Smooth muscle cell (in vitro differentiated cells): ENCODE measurements at regions not wholly inside any gene's neighbourhood (a gene's known extent, or its start where the extent isn't known, plus 50 kb on each side); places are given as distances from the start of the nearest gene placed in this dataset.
A peak's percentile ranks its signal among the peaks of the same experiment; 100 is the strongest.

ENCODE experiments used
- DNase-seq: peaks from one replicate; lab custom pipeline; 2025; ENCODE audit not compliant: unreplicated experiment; lab: John Stamatoyannopoulos, UW
- H2AFZ ChIP-seq: fragments of 200-600 bp; sonication (generic); 2 replicates; pipeline ENCODE4 v1.6.0; 2016; ENCODE audit warnings: antibody characterized with exemption, low read depth, mild to moderate bottlenecking
- H3F3A ChIP-seq: fragments of 200-600 bp; sonication (generic); 2 replicates; pipeline ENCODE4 v1.6.0; 2017; ENCODE audit warnings: antibody characterized with exemption, low read depth
- H3K27ac ChIP-seq: fragments of 200-600 bp; sonication (generic); 2 replicates; pipeline ENCODE4 v1.5.1; 2016; ENCODE audit warnings: low read depth, mild to moderate bottlenecking
- H3K27me3 ChIP-seq: fragments of 200-600 bp; sonication (generic); 2 replicates; pipeline ENCODE4 v1.6.1; 2016; ENCODE audit warnings: low read depth, mild to moderate bottlenecking
- H3K36me3 ChIP-seq: fragments of 200-600 bp; sonication (generic); 2 replicates; pipeline ENCODE4 v1.5.1; 2016; ENCODE audit warnings: low read depth
- H3K4me1 ChIP-seq: fragments of 200-600 bp; sonication (generic); 2 replicates; pipeline ENCODE4 v1.5.1; 2016; ENCODE audit warnings: low read depth
- H3K4me2 ChIP-seq: fragments of 200-600 bp; sonication (generic); 2 replicates; pipeline ENCODE4 v1.6.0; 2016; ENCODE audit warnings: mild to moderate bottlenecking
- H3K4me3 ChIP-seq: fragments of 200-600 bp; sonication (generic); 2 replicates; pipeline ENCODE4 v1.5.1; 2016; ENCODE audit warnings: mild to moderate bottlenecking
- H3K79me2 ChIP-seq: fragments of 200-600 bp; sonication (generic); 2 replicates; pipeline ENCODE4 v1.6.0; 2016; ENCODE audit warnings: low read depth, mild to moderate bottlenecking
- H3K9ac ChIP-seq: fragments of 200-600 bp; sonication (generic); 2 replicates; pipeline ENCODE4 v1.6.0; 2016; ENCODE audit warnings: low read depth
- H3K9me3 ChIP-seq: fragments of 200-600 bp; sonication (generic); replicated peaks from 2 replicates; pipeline ENCODE4 v1.5.1; 2016; ENCODE audit warnings: low read depth
- H4K20me1 ChIP-seq: fragments of 200-600 bp; sonication (generic); 2 replicates; pipeline ENCODE4 v1.6.0; 2016; ENCODE audit warnings: low read depth
- WGBS: methylation state at CpG from one replicate; pipeline ENCODE4 v1.1.7; 2016; ENCODE audit warnings: low lambda C conversion rate; 5-methylcytosine and 5-hydroxymethylcytosine counted together
- TF ChIP-seq, protein P1 (sequence below): fragments of 200-600 bp; sonication (generic); IDR thresholded peaks from 2 replicates; pipeline ENCODE4 v1.5.1; 2017; ENCODE audit warnings: borderline replicate concordance, mild to moderate bottlenecking, antibody characterized with exemption; ENCODE audit not compliant: insufficient read depth, poor library complexity, severe bottlenecking

GRCh38 chr1:228977307-228977706 is 242.0 kb downstream of the RHOU start:
- H3K4me3 ChIP-seq: no peak overlapping the region
- TF ChIP-seq, protein P1, sequence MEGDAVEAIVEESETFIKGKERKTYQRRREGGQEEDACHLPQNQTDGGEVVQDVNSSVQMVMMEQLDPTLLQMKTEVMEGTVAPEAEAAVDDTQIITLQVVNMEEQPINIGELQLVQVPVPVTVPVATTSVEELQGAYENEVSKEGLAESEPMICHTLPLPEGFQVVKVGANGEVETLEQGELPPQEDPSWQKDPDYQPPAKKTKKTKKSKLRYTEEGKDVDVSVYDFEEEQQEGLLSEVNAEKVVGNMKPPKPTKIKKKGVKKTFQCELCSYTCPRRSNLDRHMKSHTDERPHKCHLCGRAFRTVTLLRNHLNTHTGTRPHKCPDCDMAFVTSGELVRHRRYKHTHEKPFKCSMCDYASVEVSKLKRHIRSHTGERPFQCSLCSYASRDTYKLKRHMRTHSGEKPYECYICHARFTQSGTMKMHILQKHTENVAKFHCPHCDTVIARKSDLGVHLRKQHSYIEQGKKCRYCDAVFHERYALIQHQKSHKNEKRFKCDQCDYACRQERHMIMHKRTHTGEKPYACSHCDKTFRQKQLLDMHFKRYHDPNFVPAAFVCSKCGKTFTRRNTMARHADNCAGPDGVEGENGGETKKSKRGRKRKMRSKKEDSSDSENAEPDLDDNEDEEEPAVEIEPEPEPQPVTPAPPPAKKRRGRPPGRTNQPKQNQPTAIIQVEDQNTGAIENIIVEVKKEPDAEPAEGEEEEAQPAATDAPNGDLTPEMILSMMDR: no peak
- no peak overlapping the region for H2AFZ ChIP-seq
- no peaks in the 10 kb centered on the region for H4K20me1 ChIP-seq
- no peaks in the 10 kb centered on the region for H3K9me3 ChIP-seq
- H3K9ac ChIP-seq: no peak overlapping the region
- no peaks in the 10 kb centered on the region for H3F3A ChIP-seq
- no peaks in the 10 kb centered on the region for H3K27me3 ChIP-seq
- no peak overlapping the region for H3K27ac ChIP-seq
- H3K4me2 ChIP-seq: no peak overlapping the region
- no peak for DNase-seq
- 92% methylated on average over 8 of the region's 8 CpGs for whole genome bisulfite sequencing
- H3K79me2 ChIP-seq: no peaks in the 10 kb centered on the region
- H3K4me1 ChIP-seq: peaks cover 6% of the 10 kb centered on the region
- H3K36me3 ChIP-seq: no peaks in the 10 kb centered on the region

DNA sequence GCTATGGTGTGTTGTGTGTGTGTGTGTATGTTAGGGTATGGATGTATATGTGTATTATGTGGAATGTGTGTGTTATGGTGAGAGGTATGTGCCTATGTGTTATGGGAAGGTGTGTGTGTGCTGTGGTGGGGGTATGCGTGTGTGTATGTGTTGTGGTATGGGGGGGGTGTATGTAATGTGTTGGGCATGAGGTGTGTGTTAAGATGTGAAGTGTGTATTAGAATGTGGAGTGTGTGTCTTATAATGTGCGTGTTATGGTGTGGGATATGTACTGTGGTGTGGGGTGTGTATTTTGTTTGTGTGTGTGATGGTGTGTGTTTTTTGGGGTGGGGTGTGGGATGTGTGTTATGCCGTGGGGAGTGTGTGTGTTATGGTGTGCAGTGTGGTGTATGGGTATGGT is 242.5 kb downstream of the RHOU start:
- no peak overlapping the region for H3K27ac ChIP-seq
- no peak overlapping the region for H3K4me3 ChIP-seq
- H3F3A ChIP-seq: no peaks in the 10 kb centered on the region
- H3K36me3 ChIP-seq: no peaks in the 10 kb centered on the region
- WGBS: 96% methylated on average over 2 of the region's 3 CpGs
- no peak for DNase-seq
- H2AFZ ChIP-seq: no peak overlapping the region
- H3K9me3 ChIP-seq: no peaks in the 10 kb centered on the region
- no peaks in the 10 kb centered on the region for H3K79me2 ChIP-seq
- TF ChIP-seq, protein P1: no peak
- no peaks in the 10 kb centered on the region for H3K27me3 ChIP-seq
- H3K4me2 ChIP-seq: no peak overlapping the region
- no peaks in the 10 kb centered on the region for H4K20me1 ChIP-seq
- H3K4me1 ChIP-seq: peaks cover 6% of the 10 kb centered on the region
- H3K9ac ChIP-seq: no peak overlapping the region

GRCh38 chr1:228978484-228979324 is 243.4 kb downstream of the RHOU start:
- 73% methylated on average over 14 of the region's 14 CpGs for WGBS
- TF ChIP-seq, protein P1: no peak
- no peaks in the 10 kb centered on the region for H3K9me3 ChIP-seq
- H3K4me1 ChIP-seq: peaks cover 6% of the 10 kb centered on the region
- H2AFZ ChIP-seq: peak overlapping the region; percentile 41
- H3K36me3 ChIP-seq: no peaks in the 10 kb centered on the region
- no peak overlapping the region for H3K4me3 ChIP-seq
- no peaks in the 10 kb centered on the region for H3F3A ChIP-seq
- H3K9ac ChIP-seq: no peak overlapping the region
- H3K27me3 ChIP-seq: no peaks in the 10 kb centered on the region
- H4K20me1 ChIP-seq: no peaks in the 10 kb centered on the region
- H3K4me2 ChIP-seq: no peak overlapping the region
- no peak for DNase-seq
- no peaks in the 10 kb centered on the region for H3K79me2 ChIP-seq
- no peak overlapping the region for H3K27ac ChIP-seq

GRCh38 chr1:228979325-228979699 is 244.0 kb downstream of the RHOU start:
- Histone ChIP-seq H3F3A (no peaks in the 10 kb centered on the region), H3K36me3 (no peaks in the 10 kb centered on the region), H3K27me3 (no peaks in the 10 kb centered on the region), H3K4me1 (peaks cover 6% of the 10 kb centered on the region), H3K27ac (no peak overlapping the region), H3K4me3 (no peak overlapping the region), H3K9me3 (no peaks in the 10 kb centered on the region), H3K79me2 (no peaks in the 10 kb centered on the region), H2AFZ (no peak overlapping the region), H3K9ac (no peak overlapping the region), H4K20me1 (no peaks in the 10 kb centered on the region), H3K4me2 (no peak overlapping the region)
- no peak for DNase-seq
- TF ChIP-seq, protein P1: no peak
- whole genome bisulfite sequencing: 88% methylated on average over 7 of the region's 7 CpGs
